ENCODE measurements at regions not wholly inside any gene's neighbourhood (a gene's known extent, or its start where the extent isn't known, plus 50 kb on each side); places are given as distances from the start of the nearest gene placed in this dataset.

DNA sequence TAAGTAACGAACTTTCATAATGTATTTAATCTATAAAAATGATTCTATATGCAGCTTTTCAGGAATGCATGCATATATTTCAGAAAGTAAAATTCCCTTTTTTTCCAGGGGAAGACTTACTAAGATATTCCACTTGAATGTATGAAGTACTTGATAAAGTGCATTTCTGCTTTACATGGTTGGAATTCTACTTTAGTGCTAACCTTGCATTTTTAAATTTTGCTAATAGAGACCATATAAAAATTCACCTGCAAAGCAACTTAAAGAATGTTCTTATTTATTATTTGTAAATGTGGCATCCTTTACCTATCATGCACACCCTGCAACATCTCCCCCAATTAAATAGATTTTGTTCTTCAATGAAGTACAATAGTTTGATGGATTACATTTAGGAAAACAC, 392.8 kb downstream of the KCNJ2 start:
- TF ChIP-seq, protein P1, sequence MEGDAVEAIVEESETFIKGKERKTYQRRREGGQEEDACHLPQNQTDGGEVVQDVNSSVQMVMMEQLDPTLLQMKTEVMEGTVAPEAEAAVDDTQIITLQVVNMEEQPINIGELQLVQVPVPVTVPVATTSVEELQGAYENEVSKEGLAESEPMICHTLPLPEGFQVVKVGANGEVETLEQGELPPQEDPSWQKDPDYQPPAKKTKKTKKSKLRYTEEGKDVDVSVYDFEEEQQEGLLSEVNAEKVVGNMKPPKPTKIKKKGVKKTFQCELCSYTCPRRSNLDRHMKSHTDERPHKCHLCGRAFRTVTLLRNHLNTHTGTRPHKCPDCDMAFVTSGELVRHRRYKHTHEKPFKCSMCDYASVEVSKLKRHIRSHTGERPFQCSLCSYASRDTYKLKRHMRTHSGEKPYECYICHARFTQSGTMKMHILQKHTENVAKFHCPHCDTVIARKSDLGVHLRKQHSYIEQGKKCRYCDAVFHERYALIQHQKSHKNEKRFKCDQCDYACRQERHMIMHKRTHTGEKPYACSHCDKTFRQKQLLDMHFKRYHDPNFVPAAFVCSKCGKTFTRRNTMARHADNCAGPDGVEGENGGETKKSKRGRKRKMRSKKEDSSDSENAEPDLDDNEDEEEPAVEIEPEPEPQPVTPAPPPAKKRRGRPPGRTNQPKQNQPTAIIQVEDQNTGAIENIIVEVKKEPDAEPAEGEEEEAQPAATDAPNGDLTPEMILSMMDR (IDR thresholded peaks at IDR 0.05) = no peak
- TF ChIP-seq POLR2A (IDR thresholded peaks at IDR 0.05) (no peak), POLR2AphosphoS5 (IDR thresholded peaks at IDR 0.05) (no peak), EP300 (IDR thresholded peaks at IDR 0.05) (no peak)
